Gastrocnemius medialis (tissue), 4 donors: ENCODE measurements at regions not wholly inside any gene's neighbourhood (a gene's known extent, or its start where the extent isn't known, plus 50 kb on each side); places are given as distances from the start of the nearest gene placed in this dataset.

Source experiments
- CTCF ChIP-seq, 5 experiments: fragments of 450-650 bp in 3 of 5; fragments of 200-600 bp in 2 of 5; sonication (generic) in 2 of 5; IDR thresholded peaks in 4 of 5; conservative IDR thresholded peaks in 1 of 5; 1 replicate in 4 of 5; 2 replicates in 1 of 5; pipeline ENCODE4 v1.5.1; 2016 to 2019; ENCODE audit warnings: antibody characterized with exemption in 5 of 5, mild to moderate bottlenecking in 3 of 5, moderate library complexity in 3 of 5
- POLR2A ChIP-seq, 2 donors: fragments of 450-650 bp; IDR thresholded peaks; one replicate each; pipeline ENCODE4 v1.6.1; 2017; ENCODE audit warnings: antibody characterized with exemption in 2 of 2, mild to moderate bottlenecking in 2 of 2, moderate library complexity in 2 of 2

- TF ChIP-seq CTCF (IDR thresholded peaks at IDR 0.05 in 4 of 5, conservative IDR thresholded peaks at IDR 0.05 in 1 of 5) (no peak), POLR2A (IDR thresholded peaks at IDR 0.05) (no peak)
Observed at GRCh38 chr10:111289461-111289860, 212.6 kb downstream of the ADRA2A start.
